ENCODE measurements at regions not wholly inside any gene's neighbourhood (a gene's known extent, or its start where the extent isn't known, plus 50 kb on each side); places are given as distances from the start of the nearest gene placed in this dataset.

GRCh38 chr12:42807766-42808165 lies 218.2 kb upstream of the PRICKLE1 start:
- no peak for TF ChIP-seq CTCF (conservative IDR thresholded peaks at IDR 0.05; ENCODE audit: low read length)
- no peak for TF ChIP-seq EZH2phosphoT487 (IDR thresholded peaks at IDR 0.05; ENCODE audit: borderline replicate concordance)
